CD4-positive, alpha-beta T cell (primary cell): ENCODE measurements at regions not wholly inside any gene's neighbourhood (a gene's known extent, or its start where the extent isn't known, plus 50 kb on each side); places are given as distances from the start of the nearest gene placed in this dataset.

ENCODE experiments used
- ATAC-seq: fragments of 200-7000 bp; cut with Tn5 transposase; one replicate; pipeline ENCODE4 v1.10.0; 2022; ENCODE audit warnings: mild to moderate bottlenecking; ENCODE audit not compliant: poor library complexity
- CTCF ChIA-PET: fragments of 350-600 bp; sonication (Branson Sonifier 250); formaldehyde crosslinking; loops from one replicate; lab custom pipeline; 2021; ENCODE audit warnings: antibody characterized with exemption, inconsistent platforms; lab: Charles Lee
- POLR2A ChIA-PET: fragments of 350-600 bp; sonication (Branson Sonifier 250); formaldehyde crosslinking; loops from one replicate; lab custom pipeline; 2021; ENCODE audit warnings: antibody characterized with exemption, inconsistent platforms; lab: Charles Lee
- DNase-seq, 14 experiments: peaks; one replicate each; pipeline ENCODE4 v3.0.0-alpha.2; 2013 to 2020; ENCODE audit warnings: mixed read lengths in 2 of 14
- H3K27ac ChIP-seq, 2 donors: one replicate each; pipeline versions ENCODE4 v1.5.1 to v1.7.0; 2013; ENCODE audit warnings: low read length in 2 of 2, low read depth in 1 of 2, mild to moderate bottlenecking in 1 of 2
- H3K27me3 ChIP-seq, 2 experiments: 1 replicate in 1 of 2; 2 replicates in 1 of 2; pipeline versions ENCODE4 v1.6.1 to v1.7.0; 2013; ENCODE audit warnings: low read length in 2 of 2, control low read depth in 1 of 2, mild to moderate bottlenecking in 1 of 2, moderate library complexity in 1 of 2; ENCODE audit not compliant: insufficient read depth in 2 of 2, control insufficient read depth in 1 of 2
- H3K36me3 ChIP-seq: one replicate; pipeline ENCODE4 v1.6.1; 2013; ENCODE audit warnings: low read length, control low read depth; ENCODE audit not compliant: insufficient read depth
- H3K4me1 ChIP-seq: one replicate; pipeline ENCODE4 v1.6.1; 2013; ENCODE audit warnings: low read length, control low read depth; ENCODE audit not compliant: insufficient read depth
- H3K4me3 ChIP-seq: one replicate; pipeline ENCODE4 v1.5.1; 2013; ENCODE audit warnings: mild to moderate bottlenecking, low read length, moderate library complexity
- H3K9me3 ChIP-seq, 2 experiments: 1 replicate in 1 of 2; 2 replicates in 1 of 2; pipeline versions ENCODE4 v1.6.1 to v1.7.0; 2013; ENCODE audit warnings: low read length in 2 of 2, mild to moderate bottlenecking in 2 of 2, control low read depth in 1 of 2, moderate library complexity in 1 of 2; ENCODE audit not compliant: control insufficient read depth in 1 of 2, insufficient read depth in 1 of 2
- H3K27ac Mint-ChIP-seq: one replicate; pipeline ENCODE4 v1.8.0; 2020; ENCODE audit warnings: mixed read lengths
- H3K27me3 Mint-ChIP-seq: one replicate; pipeline ENCODE4 v1.8.0; 2021; ENCODE audit warnings: mixed read lengths
- H3K36me3 Mint-ChIP-seq: one replicate; pipeline ENCODE4 v1.8.0; 2021; ENCODE audit warnings: low read depth, mixed read lengths
- H3K4me1 Mint-ChIP-seq: one replicate; pipeline ENCODE4 v1.8.0; 2021; ENCODE audit warnings: low read depth, mixed read lengths
- H3K4me3 Mint-ChIP-seq: one replicate; pipeline ENCODE4 v1.8.0; 2020; ENCODE audit warnings: mild to moderate bottlenecking, mixed read lengths
- H3K9me3 Mint-ChIP-seq: one replicate; pipeline ENCODE4 v1.8.0; 2020; ENCODE audit warnings: mixed read lengths
- CTCF ChIP-seq: fragments of 200-600 bp; IDR thresholded peaks from one replicate; pipeline ENCODE4 v1.8.0; 2022; ENCODE audit warnings: antibody characterized with exemption, mild to moderate bottlenecking
- intact Hi-C, 2 experiments: fragments of 100-400 bp; cut with DNase I in 1 of 2; cut with micrococcal nuclease in 1 of 2; formaldehyde crosslinking; loops; one replicate each; pipeline versions ENCODE4 v1.15.1 to v1.9.0; 2023 to 2025; cut with DNase I, micrococcal nuclease

GRCh38 chr2:174670446-174670845, 72.8 kb upstream of the WIPF1 start:
- intact Hi-C loops: no loop called here
- Mint-ChIP-seq H3K27me3 (no peaks in the 10 kb centered on the region), H3K9me3 (peaks cover 10% of the 10 kb centered on the region), H3K4me1 (peaks cover 36% of the 10 kb centered on the region), H3K27ac (no peak overlapping the region), H3K4me3 (no peak overlapping the region), H3K36me3 (peaks cover 17% of the 10 kb centered on the region)
- Histone ChIP-seq H3K4me1 (peaks cover 18% of the 10 kb centered on the region), H3K27ac (no peak overlapping the region), H3K9me3 (peaks cover 0 to 5% of the 10 kb centered on the region in 2 experiments), H3K4me3 (no peak overlapping the region), H3K27me3 (no peaks in the 10 kb centered on the region), H3K36me3 (peaks cover 8% of the 10 kb centered on the region)
- no peak for DNase-seq
- no peak for TF ChIP-seq CTCF
- POLR2A ChIA-PET: interaction anchor here (0.9 kb wide), 1 partner anchor 92 kb away, joined by 3 read pairs; no protein-coding TSS in a partner anchor
- CTCF ChIA-PET: interaction anchor here (2.2 kb wide), 1 partner anchor 92 kb away, joined by 6 read pairs; no protein-coding TSS in a partner anchor
- no peak for ATAC-seq

GRCh38 chr2:174669336-174669735, 71.7 kb upstream of the WIPF1 start:
- Histone ChIP-seq H3K27me3 (no peaks in the 10 kb centered on the region), H3K36me3 (peaks cover 8% of the 10 kb centered on the region), H3K4me1 (peaks cover 14% of the 10 kb centered on the region), H3K9me3 (peaks cover 0 to 5% of the 10 kb centered on the region in 2 experiments), H3K4me3 (no peak overlapping the region), H3K27ac (no peak overlapping the region)
- POLR2A ChIA-PET: interaction anchor here (0.9 to 3.5 kb wide), 4 partner anchors 13 to 91 kb away, joined by 3 to 16 read pairs (median 4); no protein-coding TSS in a partner anchor
- Mint-ChIP-seq H3K27ac (no peak overlapping the region), H3K9me3 (peaks cover 10% of the 10 kb centered on the region), H3K27me3 (no peaks in the 10 kb centered on the region), H3K4me1 (peaks cover 28% of the 10 kb centered on the region), H3K36me3 (peaks cover 15% of the 10 kb centered on the region), H3K4me3 (no peak overlapping the region)
- TF ChIP-seq CTCF: no peak
- intact Hi-C loops: no loop called here
- CTCF ChIA-PET: interaction anchor here (2.2 kb wide), 1 partner anchor 91 kb away, joined by 6 read pairs; no protein-coding TSS in a partner anchor
- ATAC-seq (no peak), DNase-seq (no peak)

- peaks cover 6% of the 10 kb centered on the region for H3K36me3 ChIP-seq
- no peak overlapping the region for H3K27ac ChIP-seq
- POLR2A ChIA-PET: interaction anchor here (1.1 to 3.5 kb wide), 5 partner anchors 14 to 74 kb away, joined by 3 to 16 read pairs (median 6); partner anchors contain the start of gene WIPF1
- H3K9me3 ChIP-seq: peaks cover 0 to 5% of the 10 kb centered on the region in 2 experiments
- no peak for DNase-seq
- H3K4me3 Mint-ChIP-seq: no peak overlapping the region
- no peak for TF ChIP-seq CTCF
- no peak for ATAC-seq
- H3K4me3 ChIP-seq: no peak overlapping the region
- intact Hi-C loops: no loop called here
- H3K36me3 Mint-ChIP-seq: peaks cover 15% of the 10 kb centered on the region
- peaks cover 26% of the 10 kb centered on the region for H3K4me1 Mint-ChIP-seq
- H3K4me1 ChIP-seq: peaks cover 19% of the 10 kb centered on the region
- no peaks in the 10 kb centered on the region for H3K27me3 ChIP-seq
- H3K9me3 Mint-ChIP-seq: peaks cover 10% of the 10 kb centered on the region
- peak overlapping the region; percentile 18 for H3K27ac Mint-ChIP-seq
- CTCF ChIA-PET: interaction anchor here (1.1 kb wide), 1 partner anchor 53 kb away, joined by 3 read pairs; no protein-coding TSS in a partner anchor
- H3K27me3 Mint-ChIP-seq: no peaks in the 10 kb centered on the region
These were observed 70.5 kb upstream of the WIPF1 start for GRCh38 chr2:174668075-174668474.
